ENCODE measurements at regions not wholly inside any gene's neighbourhood (a gene's known extent, or its start where the extent isn't known, plus 50 kb on each side); places are given as distances from the start of the nearest gene placed in this dataset.
"Not testable (repeated sequence)": the region's sequence is repeated elsewhere in the genome, so short reads cannot be mapped to it uniquely, and the experiment has no call there.

GRCh38 chr6:28802417-28803336 is 121.1 kb downstream of the TRIM27 start:
- DNase-seq = no peak

GRCh38 chr6:28803337-28803709 is 120.5 kb downstream of the TRIM27 start:
- DNase-seq = no peak

- no peak for DNase-seq
Measured at GRCh38 chr6:28807682-28808280, 116.0 kb downstream of the TRIM27 start.

- DNase-seq = no peak
Measured at GRCh38 chr6:28808383-28808782, 115.4 kb downstream of the TRIM27 start.

DNA sequence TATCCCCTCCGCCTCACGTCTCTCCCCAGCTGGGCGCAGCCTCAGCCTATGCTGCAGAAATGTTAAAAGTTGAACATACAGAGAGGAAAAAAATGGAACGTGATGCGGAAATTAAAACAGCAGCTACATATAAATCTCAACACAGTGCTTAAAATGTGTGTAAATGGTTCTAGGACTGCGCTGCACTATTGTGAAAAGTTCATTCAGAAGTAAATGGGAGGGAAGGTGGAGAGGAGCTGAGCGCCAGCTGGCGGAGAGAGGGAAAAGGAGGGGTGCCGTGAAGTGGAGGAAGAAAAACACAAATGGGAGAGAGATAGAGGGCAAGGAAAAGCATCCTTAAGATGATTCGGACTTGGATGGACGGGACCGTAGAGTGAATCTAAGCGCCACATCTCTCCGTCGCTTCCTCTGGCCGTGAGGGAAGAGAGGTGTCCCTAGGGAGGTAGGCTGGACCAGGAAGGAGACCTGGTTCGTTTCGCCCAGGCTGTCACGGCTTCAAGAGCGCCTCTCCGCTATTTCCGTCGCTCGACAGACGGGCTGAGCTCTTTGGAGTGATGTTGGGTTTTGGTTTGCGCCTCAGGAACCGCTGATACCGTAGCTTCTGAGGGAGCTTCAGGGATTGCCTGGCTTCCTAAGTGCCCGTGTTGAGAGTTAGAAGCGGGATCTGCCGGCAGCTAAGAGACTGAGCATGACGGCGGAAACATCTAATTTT is 113.7 kb downstream of the TRIM27 start:
- no peak for DNase-seq

- no peak for DNase-seq
Measured at GRCh38 chr6:28810659-28811053, 113.1 kb downstream of the TRIM27 start.

- no peak for DNase-seq
Measured at GRCh38 chr6:28811873-28812272, 111.9 kb downstream of the TRIM27 start.

DNA sequence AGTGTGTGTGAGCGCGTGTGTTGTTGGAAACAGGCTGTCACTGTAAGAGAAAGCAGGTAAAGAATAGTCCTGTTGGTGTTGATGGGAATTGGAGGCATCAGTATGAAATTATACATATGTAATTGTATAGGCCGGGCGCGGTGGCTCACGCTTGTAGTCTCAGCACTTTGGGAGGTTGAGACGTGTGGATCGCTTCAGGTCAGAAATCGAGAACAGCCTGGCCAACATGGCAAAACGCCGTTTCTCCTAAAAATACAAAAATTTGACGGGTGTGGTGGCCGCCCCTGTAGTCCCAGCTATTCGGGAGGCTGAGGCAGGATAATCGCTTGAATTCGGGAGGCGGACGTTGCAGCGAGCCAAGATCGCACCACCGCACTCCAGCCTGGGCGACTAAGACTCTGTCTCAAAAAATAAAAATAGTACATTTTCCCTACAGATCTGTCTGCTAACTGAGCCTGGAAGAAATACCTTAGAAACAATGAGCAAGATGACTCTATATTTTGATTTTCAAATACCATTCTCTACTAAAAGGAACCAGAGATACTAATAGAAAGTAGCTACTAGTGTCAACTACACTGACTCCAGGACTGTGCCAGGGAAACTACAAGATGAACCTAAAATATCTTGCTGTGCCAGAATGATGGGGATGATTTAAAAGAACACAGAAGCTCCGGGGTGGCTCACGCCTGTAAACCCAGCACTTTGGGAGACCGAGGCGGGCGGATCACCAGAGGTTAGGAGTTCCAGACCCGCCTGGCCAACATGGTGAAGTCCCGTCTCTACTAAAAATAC is 110.8 kb downstream of the TRIM27 start:
- DNase-seq = no peak

- no peak for DNase-seq
Measured at GRCh38 chr6:28814032-28814976, 109.5 kb downstream of the TRIM27 start.

DNA sequence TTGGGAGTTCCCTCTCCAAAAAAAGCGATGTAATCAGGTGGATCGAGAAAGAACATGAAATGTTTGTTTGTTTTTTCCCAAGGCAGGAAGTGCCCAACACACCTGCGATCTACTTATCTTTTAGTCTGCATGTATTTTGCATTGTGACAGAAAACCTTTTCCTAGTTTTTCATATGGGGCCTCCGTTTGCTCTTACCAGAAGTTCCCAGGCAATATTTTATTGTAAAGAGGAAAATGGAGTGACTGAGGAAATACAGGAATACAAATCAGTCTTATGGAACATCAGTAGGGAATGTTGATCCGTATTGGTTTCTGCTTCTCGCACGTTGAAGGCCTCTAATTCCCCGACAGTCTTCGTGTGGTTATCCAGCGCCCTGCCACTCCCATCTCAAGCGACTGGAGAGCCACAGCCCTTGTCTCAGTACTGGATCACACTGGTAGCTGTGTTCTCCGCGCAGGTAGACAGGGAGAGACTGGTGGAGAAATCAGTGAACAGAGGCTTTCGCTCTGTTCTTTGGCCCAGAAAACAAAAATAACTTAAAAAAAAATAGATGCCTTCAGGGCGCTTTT is 107.4 kb downstream of the TRIM27 start:
- no peak for DNase-seq

DNA sequence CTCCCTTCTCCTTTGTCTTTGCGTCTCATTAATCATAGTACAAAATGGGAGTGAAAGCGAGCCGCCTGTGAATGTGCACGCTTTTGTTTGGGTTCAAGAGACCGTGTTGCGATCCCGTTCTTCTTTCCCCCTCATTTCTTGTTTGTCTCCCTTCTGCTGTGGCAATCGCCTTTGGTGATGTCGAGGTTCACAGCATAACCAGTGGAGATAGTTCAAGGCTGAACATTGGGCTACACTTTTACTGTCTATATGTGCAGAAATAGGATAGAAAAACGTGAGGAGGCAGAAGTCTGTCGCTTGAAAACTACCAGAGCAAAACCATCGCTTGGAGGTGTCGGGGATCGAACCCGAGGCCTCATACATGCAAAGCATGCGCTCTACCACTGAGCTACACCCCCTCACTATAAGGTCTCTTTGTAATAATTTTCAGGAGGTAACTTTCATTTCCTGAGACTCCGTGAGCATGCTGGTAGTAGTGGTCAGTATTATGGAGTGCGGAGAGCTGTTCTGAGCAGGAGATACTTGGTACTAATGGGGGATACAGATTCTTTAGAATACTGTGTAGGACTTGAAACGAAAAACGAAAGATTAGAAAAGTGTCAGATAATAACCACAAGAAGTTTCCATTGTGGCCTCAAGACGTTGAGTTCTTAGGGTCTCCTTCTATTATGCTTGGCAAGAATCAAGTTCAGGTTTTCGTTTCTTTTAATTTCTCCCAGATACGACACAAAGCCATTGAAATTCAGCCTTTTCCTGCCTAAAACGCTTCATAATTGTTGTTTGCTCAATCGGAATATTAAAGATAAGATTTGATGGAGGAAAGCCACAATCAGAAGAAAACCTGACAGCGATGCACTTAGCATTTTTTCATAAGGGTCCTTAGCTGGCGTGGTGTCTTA is 106.6 kb downstream of the TRIM27 start:
- DNase-seq = no peak

DNA sequence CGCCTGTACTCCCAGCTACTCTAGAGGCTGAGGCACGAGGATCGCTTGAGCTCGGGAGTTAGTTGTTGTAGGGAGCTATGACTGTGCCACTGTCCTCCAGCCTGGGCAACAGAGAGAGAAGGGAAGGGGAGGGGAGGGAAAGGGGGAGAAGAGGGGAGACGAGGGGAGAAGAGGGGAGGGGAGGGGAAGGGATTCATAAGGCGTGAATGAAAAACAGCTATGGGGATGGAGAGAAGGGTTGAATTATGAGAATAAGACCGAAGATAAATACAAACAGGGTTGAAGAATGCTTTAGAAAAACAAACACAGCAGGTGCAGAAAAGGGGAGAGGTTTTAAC is 106.0 kb downstream of the TRIM27 start:
- DNase-seq = no peak

- no peak for DNase-seq
Measured at GRCh38 chr6:28824793-28825731, 98.7 kb downstream of the TRIM27 start.

DNA sequence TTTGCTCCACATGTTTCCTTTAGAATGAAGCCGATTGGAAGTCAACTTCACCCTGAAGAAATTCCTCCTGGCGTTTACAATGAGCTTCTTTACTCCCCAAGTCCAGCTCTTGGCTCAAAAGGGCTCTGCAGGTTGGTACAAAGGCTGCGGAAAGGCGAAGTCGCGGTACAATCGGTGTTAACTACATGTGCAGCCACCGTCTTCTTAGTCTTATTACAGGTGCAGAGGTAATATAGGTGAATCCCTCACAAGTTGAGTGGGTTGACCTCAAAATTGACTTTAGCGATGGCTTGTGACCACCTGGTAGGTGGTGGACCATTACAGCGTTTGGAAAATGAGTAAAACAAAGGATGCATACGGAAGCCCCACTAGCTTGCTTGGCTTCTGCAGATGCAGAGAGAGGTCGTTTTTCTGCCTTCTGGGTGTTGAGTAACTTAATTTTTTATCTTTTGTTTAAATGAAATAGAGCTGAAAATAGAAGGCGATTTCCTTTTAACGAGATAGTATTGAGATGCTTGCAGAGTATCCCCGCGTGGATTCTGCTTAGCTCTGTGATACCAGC is 98.0 kb downstream of the TRIM27 start:
- no peak for DNase-seq

DNA sequence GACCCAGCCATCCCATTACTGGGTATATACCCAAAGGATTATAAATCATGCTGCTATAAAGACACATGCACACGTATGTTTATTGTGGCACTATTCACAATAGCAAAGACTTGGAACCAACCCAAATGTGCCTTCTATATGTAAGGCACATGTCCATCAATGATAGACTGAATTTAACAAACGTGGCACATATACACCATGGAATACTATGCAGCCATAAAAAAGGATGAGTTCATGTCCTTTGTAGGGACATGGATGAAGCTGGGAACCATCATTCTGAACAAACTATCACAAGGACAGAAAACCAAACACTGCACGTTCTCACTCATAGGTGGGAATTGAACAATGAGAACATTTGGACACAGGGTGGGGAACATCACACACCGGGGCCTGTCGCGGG is 92.1 kb downstream of the TRIM27 start:
- not testable (repeated sequence) for DNase-seq

DNA sequence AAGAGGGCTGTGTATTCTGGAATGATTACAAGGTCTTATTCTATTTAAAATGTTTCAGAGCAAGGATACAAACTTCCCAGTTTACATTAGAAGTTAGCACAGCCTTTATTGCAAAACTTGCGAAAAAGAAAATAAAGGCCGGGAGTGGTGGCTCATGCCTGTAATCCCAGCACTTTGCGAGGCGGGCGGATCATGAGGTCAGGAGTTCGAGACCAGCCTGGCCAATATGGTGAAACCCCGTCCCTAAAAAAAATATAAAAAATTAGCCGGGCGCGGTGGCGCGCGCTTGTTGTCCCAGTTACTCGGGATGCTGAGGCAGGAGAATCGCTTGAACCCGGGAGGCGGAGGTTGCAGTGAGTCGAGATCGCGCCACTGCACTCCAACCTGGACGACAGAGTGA is 87.1 kb downstream of the TRIM27 start:
- not testable (repeated sequence) for DNase-seq

- DNase-seq = peak; percentile 75
Measured at GRCh38 chr6:28838289-28838633, 85.5 kb downstream of the TRIM27 start.

DNA sequence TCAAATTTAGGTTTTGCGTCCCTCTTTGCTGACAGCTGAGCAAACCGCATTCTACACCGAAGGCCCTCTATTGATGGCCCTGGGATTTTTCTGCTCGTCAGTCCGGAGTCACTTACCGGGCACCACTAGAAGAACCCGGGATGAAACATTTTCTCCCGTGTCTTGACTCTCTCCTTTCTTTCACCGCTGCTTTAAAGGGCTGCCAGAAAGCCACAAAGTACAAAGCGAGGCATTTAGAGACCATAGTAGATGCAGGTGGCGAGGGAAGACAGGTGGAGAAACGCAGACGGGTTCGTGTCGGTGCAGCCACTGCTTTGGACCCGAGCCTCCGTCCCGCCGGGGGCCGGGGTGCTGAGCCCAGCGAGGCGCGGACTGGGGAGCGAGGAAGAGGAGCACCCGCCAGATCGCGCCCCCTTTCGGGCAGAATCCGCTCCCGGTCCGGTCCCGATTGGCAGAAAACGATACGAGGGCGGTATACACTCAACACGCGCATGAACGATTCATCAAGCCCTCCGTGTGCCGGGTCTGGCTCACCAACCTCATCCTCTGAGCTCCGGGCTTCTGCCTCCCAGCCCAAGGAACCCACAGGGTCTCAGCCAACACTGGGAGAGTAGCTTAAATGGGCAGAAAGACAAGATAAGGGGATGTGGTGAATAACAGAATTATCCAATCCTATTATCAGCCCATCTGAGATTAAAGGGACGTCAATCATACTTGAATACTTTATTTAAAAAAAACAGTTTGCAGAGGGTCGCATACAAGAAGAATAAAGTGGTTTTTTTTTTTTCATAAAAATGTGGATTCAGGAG is 84.9 kb downstream of the TRIM27 start:
- peak; percentile 62 for DNase-seq

All from skin of body (tissue), 1 donor.